CMK (cell line): ENCODE measurements at regions not wholly inside any gene's neighbourhood (a gene's known extent, or its start where the extent isn't known, plus 50 kb on each side); places are given as distances from the start of the nearest gene placed in this dataset.
"Not testable (repeated sequence)": the region's sequence is repeated elsewhere in the genome, so short reads cannot be mapped to it uniquely, and the experiment has no call there.

Experiments used
- DNase-seq: peaks from one replicate; pipeline ENCODE4 v3.0.0-alpha.2; 2010; ENCODE audit warnings: low read depth

GRCh38 chr2:111503844-111504570, 380.0 kb downstream of the ANAPC1 start:
- DNase-seq: not testable (repeated sequence)

GRCh38 chr2:111504571-111504942, 379.4 kb downstream of the ANAPC1 start:
- DNase-seq: not testable (repeated sequence)

- DNase-seq: not testable (repeated sequence)
These were observed 378.7 kb downstream of the ANAPC1 start for GRCh38 chr2:111505267-111505666.

GRCh38 chr2:111506936-111507335, 377.1 kb downstream of the ANAPC1 start:
- DNase-seq: not testable (repeated sequence)

- not testable (repeated sequence) for DNase-seq
These were observed 374.6 kb downstream of the ANAPC1 start for GRCh38 chr2:111509225-111509869.

GRCh38 chr2:111510384-111510783, 373.6 kb downstream of the ANAPC1 start:
- DNase-seq: not testable (repeated sequence)

- not testable (repeated sequence) for DNase-seq
These were observed 372.9 kb downstream of the ANAPC1 start for GRCh38 chr2:111511062-111511461.

- not testable (repeated sequence) for DNase-seq
These were observed 371.6 kb downstream of the ANAPC1 start for GRCh38 chr2:111512378-111512777.

- not testable (repeated sequence) for DNase-seq
These were observed 369.9 kb downstream of the ANAPC1 start for GRCh38 chr2:111514138-111514537.

- DNase-seq: not testable (repeated sequence)
These were observed 366.8 kb downstream of the ANAPC1 start for GRCh38 chr2:111517050-111517720.

- not testable (repeated sequence) for DNase-seq
These were observed 366.3 kb downstream of the ANAPC1 start for GRCh38 chr2:111517721-111518053.

GRCh38 chr2:111519071-111519470, 364.9 kb downstream of the ANAPC1 start:
- no peak for DNase-seq

- DNase-seq: no peak
These were observed 361.7 kb downstream of the ANAPC1 start for GRCh38 chr2:111522231-111522768.

GRCh38 chr2:111523009-111523408, 361.0 kb downstream of the ANAPC1 start:
- no peak for DNase-seq

GRCh38 chr2:111525026-111525425, 359.0 kb downstream of the ANAPC1 start:
- DNase-seq: not testable (repeated sequence)

GRCh38 chr2:111526041-111526639, 357.9 kb downstream of the ANAPC1 start:
- not testable (repeated sequence) for DNase-seq

- not testable (repeated sequence) for DNase-seq
These were observed 356.1 kb downstream of the ANAPC1 start for GRCh38 chr2:111527707-111528400.

- not testable (repeated sequence) for DNase-seq
These were observed 355.0 kb downstream of the ANAPC1 start for GRCh38 chr2:111529022-111529421.

- not testable (repeated sequence) for DNase-seq
These were observed 353.6 kb downstream of the ANAPC1 start for GRCh38 chr2:111530239-111530965.

GRCh38 chr2:111532682-111533556, 351.1 kb downstream of the ANAPC1 start:
- DNase-seq: not testable (repeated sequence)
